ENCODE measurements at regions not wholly inside any gene's neighbourhood (a gene's known extent, or its start where the extent isn't known, plus 50 kb on each side); places are given as distances from the start of the nearest gene placed in this dataset.

DNA sequence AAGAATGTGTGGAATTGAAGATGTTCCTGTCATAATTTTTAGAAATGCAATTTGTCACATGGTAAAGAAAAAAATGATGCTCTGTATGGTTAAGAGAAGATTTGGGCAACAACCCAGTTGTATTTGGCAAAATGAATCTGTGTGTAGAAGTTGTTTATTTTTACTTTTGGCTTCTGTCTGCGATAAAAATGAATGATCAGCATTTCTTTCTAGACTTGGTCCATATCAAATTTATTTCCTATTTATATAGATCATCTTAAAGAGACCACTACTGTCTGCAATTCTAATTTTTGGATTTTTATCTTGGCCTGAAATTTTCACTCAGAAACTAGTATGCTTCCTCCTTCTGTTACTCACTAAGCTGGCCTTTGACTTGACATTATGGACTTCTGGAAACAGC lies 396.9 kb downstream of the FAM47A start:
- no peaks in the 10 kb centered on the region for H3K27me3 ChIP-seq
- H3K27ac ChIP-seq: no peak overlapping the region
- H3K4me1 ChIP-seq: no peaks in the 10 kb centered on the region
- H3K9me3 ChIP-seq: no peaks in the 10 kb centered on the region
- DNase-seq (ENCODE audit: low spot score in 2 of 2): no peak
- intact Hi-C loops (cut with DNase I; ENCODE audit: low total_unique reads): no loop called here
- no peaks in the 10 kb centered on the region for H3K36me3 ChIP-seq
- TF ChIP-seq, protein P1, sequence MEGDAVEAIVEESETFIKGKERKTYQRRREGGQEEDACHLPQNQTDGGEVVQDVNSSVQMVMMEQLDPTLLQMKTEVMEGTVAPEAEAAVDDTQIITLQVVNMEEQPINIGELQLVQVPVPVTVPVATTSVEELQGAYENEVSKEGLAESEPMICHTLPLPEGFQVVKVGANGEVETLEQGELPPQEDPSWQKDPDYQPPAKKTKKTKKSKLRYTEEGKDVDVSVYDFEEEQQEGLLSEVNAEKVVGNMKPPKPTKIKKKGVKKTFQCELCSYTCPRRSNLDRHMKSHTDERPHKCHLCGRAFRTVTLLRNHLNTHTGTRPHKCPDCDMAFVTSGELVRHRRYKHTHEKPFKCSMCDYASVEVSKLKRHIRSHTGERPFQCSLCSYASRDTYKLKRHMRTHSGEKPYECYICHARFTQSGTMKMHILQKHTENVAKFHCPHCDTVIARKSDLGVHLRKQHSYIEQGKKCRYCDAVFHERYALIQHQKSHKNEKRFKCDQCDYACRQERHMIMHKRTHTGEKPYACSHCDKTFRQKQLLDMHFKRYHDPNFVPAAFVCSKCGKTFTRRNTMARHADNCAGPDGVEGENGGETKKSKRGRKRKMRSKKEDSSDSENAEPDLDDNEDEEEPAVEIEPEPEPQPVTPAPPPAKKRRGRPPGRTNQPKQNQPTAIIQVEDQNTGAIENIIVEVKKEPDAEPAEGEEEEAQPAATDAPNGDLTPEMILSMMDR (IDR thresholded peaks at IDR 0.05): no peak
- no peak for TF ChIP-seq POLR2AphosphoS5 (IDR thresholded peaks at IDR 0.05)
- TF ChIP-seq POLR2A (IDR thresholded peaks at IDR 0.05): no peak
- H3K4me3 ChIP-seq: no peak overlapping the region

- no peak for DNase-seq (ENCODE audit: low spot score in 2 of 2)
- H3K9me3 ChIP-seq: no peaks in the 10 kb centered on the region
- intact Hi-C loops (cut with DNase I; ENCODE audit: low total_unique reads): no loop called here
- H3K27me3 ChIP-seq: peaks cover 0 to 8% of the 10 kb centered on the region in 2 donors
- H3K4me1 ChIP-seq: no peaks in the 10 kb centered on the region
- peak overlapping the region; percentile 7 to 60 (median 38) for H3K4me3 ChIP-seq
- TF ChIP-seq POLR2A (IDR thresholded peaks at IDR 0.05): no peak
- no peak for TF ChIP-seq POLR2AphosphoS5 (IDR thresholded peaks at IDR 0.05)
- TF ChIP-seq, protein P1 (IDR thresholded peaks at IDR 0.05): no peak
- H3K27ac ChIP-seq: no peak overlapping the region
- no peaks in the 10 kb centered on the region for H3K36me3 ChIP-seq
Observed at GRCh38 chrX:33726281-33727160, 405.6 kb downstream of the FAM47A start.

GRCh38 chrX:33725535-33726210 lies 406.4 kb downstream of the FAM47A start:
- peak in 1 of 2 donors; percentile 48 for DNase-seq (ENCODE audit: low spot score in 2 of 2)

GRCh38 chrX:33721927-33722326 lies 410.2 kb downstream of the FAM47A start:
- H3K27ac ChIP-seq: no peak overlapping the region
- TF ChIP-seq, protein P1 (IDR thresholded peaks at IDR 0.05): no peak
- no peak for TF ChIP-seq POLR2A (IDR thresholded peaks at IDR 0.05)
- no peak for TF ChIP-seq POLR2AphosphoS5 (IDR thresholded peaks at IDR 0.05)
- no peaks in the 10 kb centered on the region for H3K9me3 ChIP-seq
- no peaks in the 10 kb centered on the region for H3K36me3 ChIP-seq
- no peak for DNase-seq (ENCODE audit: low spot score in 2 of 2)
- no peaks in the 10 kb centered on the region for H3K4me1 ChIP-seq
- peaks cover 0 to 16% of the 10 kb centered on the region in 2 donors for H3K27me3 ChIP-seq
- intact Hi-C loops (cut with DNase I; ENCODE audit: low total_unique reads): no loop called here
- H3K4me3 ChIP-seq: no peak overlapping the region

More at GRCh38 chrX:33725535-33726210, 406.4 kb downstream of the FAM47A start:
- Histone ChIP-seq H3K9me3 (no peaks in the 10 kb centered on the region), H3K36me3 (no peaks in the 10 kb centered on the region), H3K27me3 (peaks cover 0 to 11% of the 10 kb centered on the region in 2 donors), H3K27ac (no peak overlapping the region), H3K4me3 (peak overlapping the region; percentile 7 to 60 (median 38)), H3K4me1 (no peaks in the 10 kb centered on the region)
- no peak for TF ChIP-seq POLR2A (IDR thresholded peaks at IDR 0.05)
- intact Hi-C loops (cut with DNase I; ENCODE audit: low total_unique reads): no loop called here

DNA sequence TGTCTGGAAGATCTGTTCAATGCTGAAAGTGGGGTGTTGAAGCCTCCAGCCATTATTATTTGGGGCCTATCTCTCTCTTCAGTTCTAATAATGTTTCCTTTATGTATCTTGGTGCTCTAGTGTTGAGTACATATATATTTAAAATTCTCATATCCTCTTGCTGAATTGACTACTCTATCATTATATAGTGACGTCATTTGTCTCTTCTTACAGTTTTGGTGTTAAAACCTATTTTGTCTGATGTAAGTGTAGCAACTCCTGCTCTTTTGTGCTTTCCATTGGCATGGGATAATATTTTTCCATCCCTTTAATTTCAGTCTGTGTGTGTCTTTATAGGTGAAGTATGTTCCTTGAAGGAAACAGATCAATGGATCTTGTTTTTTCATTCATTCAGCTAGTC lies 446.0 kb downstream of the FAM47A start:
- Histone ChIP-seq H3K27ac (no peak overlapping the region), H3K4me3 (no peak overlapping the region), H3K27me3 (no peaks in the 10 kb centered on the region), H3K4me1 (no peaks in the 10 kb centered on the region), H3K36me3 (no peaks in the 10 kb centered on the region), H3K9me3 (peaks cover 0 to 16% of the 10 kb centered on the region in 2 donors)
- DNase-seq (ENCODE audit: low spot score in 2 of 2): no peak
- TF ChIP-seq POLR2AphosphoS5 (IDR thresholded peaks at IDR 0.05) (no peak), POLR2A (IDR thresholded peaks at IDR 0.05) (no peak)
- TF ChIP-seq, protein P1 (IDR thresholded peaks at IDR 0.05): no peak
- intact Hi-C loops (cut with DNase I; ENCODE audit: low total_unique reads): no loop called here
